PC-9 (cell line): ENCODE measurements at regions not wholly inside any gene's neighbourhood (a gene's known extent, or its start where the extent isn't known, plus 50 kb on each side); places are given as distances from the start of the nearest gene placed in this dataset.

Experiments used
- EZH2 ChIP-seq: fragments of 200-600 bp; sonication (generic); IDR thresholded peaks from 2 replicates; pipeline ENCODE4 v1.8.0; 2017; ENCODE audit warnings: antibody characterized with exemption, low read depth
- TF ChIP-seq, protein P1 (sequence below): fragments of 200-600 bp; sonication (generic); conservative IDR thresholded peaks from 2 replicates; pipeline ENCODE4 v1.6.1; 2017; ENCODE audit warnings: mixed run types, antibody characterized with exemption, mild to moderate bottlenecking, moderate library complexity

DNA sequence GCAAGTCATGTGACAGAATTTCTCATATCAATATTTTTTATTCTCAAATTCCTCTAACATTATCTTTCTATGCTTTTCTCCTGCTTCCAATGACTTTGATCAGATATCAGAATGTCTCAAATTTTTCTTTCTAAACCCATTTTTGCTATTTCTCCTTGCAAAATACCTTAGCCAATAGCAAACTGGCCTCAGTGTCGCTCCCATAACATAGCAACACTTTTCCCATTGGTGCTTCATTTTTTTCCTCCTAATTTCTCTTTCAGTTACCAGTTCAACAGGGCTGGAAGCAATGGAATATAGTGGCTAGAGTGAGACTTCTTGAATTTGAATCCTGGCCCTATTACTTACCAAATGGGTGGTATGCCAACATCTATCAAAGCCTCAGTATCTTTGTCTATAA lies 1091.6 kb downstream of the C4orf33 start:
- TF ChIP-seq EZH2, result no peak
- TF ChIP-seq, protein P1, sequence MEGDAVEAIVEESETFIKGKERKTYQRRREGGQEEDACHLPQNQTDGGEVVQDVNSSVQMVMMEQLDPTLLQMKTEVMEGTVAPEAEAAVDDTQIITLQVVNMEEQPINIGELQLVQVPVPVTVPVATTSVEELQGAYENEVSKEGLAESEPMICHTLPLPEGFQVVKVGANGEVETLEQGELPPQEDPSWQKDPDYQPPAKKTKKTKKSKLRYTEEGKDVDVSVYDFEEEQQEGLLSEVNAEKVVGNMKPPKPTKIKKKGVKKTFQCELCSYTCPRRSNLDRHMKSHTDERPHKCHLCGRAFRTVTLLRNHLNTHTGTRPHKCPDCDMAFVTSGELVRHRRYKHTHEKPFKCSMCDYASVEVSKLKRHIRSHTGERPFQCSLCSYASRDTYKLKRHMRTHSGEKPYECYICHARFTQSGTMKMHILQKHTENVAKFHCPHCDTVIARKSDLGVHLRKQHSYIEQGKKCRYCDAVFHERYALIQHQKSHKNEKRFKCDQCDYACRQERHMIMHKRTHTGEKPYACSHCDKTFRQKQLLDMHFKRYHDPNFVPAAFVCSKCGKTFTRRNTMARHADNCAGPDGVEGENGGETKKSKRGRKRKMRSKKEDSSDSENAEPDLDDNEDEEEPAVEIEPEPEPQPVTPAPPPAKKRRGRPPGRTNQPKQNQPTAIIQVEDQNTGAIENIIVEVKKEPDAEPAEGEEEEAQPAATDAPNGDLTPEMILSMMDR, result no peak
